GM21723 (cell line): ENCODE measurements at regions not wholly inside any gene's neighbourhood (a gene's known extent, or its start where the extent isn't known, plus 50 kb on each side); places are given as distances from the start of the nearest gene placed in this dataset.
A peak's percentile ranks its signal among the peaks of the same experiment; 100 is the strongest.
"Not testable (repeated sequence)": the region's sequence is repeated elsewhere in the genome, so short reads cannot be mapped to it uniquely, and the experiment has no call there.

Source experiments
- ATAC-seq: cut with Tn5 transposase; IDR thresholded peaks from one replicate; pipeline ENCODE4 v1.9.1; 2021; ENCODE audit warnings: mild to moderate bottlenecking, moderate library complexity; ENCODE audit not compliant: unreplicated experiment

DNA sequence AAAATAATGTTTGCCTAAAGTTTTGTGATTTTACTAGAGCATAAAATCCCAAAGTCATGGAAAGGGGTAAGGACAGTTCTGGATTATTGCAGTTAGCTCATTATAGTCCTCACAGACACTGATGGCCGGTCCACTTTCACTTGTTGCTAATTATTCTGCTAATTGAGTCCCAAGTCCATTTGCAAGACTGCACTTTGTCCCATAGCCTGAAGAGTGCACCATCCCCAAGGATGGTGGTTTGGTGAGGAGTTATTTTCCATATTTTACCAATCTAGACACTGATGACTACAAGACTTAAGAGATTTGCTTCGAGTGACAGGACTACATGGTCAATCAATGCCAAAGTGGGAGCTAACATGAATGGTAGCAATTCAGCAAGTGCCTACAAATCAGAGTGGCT is 181.8 kb upstream of the CACNA2D1 start:
- no peak for ATAC-seq

DNA sequence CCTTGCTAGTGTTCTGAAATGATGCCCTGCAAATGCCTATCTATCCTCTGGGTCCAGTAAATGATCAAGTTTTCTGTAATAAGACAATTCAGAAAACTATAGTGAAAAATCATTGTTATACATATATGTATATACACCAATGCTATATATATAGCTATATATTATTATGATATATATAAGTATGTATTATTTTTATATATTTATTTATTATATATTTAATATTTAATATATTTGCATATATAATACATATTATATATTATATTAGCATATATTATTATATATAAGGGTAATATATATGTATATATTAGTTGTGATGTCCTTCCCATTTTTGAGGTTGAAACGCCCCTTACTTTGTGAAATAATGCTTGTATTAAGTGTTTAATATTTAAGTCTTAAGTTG is 181.4 kb upstream of the CACNA2D1 start:
- no peak for ATAC-seq

DNA sequence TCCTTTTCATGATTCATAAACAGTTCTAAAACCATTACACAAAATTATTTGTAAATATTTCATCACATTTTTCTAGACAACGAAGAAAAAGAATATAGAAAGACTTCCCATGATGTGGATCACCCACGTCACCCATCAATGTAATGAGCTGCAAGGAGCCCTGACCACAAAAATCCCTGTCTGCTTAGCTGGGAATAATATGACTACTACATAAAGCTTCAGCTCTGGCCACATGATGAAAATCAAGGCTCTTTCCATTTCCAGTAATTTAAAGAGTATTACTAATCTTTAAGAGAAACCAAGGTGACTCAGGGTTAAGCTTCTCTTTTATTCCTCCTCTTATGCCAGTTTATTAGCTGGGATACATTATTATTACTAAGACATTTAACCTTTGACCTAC is 180.8 kb upstream of the CACNA2D1 start:
- no peak for ATAC-seq

DNA sequence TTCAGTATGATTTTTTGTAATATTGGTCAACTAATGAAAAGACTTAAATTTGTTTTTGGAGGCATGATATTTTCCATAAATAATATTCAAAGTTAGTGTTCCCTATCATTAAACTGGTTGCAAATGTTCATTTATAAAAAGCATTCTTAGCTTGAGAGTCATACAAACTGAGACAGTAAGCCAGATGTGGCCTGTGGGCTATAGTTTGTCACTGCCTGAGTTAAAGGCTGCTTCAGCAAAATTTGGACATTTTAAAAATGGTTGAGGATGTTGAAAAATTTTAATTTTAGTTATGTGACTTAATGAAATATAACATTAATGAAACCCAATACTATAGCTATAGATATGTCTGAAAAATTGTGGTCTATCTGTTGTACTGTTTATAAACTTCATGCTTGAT is 180.2 kb upstream of the CACNA2D1 start:
- no peak for ATAC-seq

DNA sequence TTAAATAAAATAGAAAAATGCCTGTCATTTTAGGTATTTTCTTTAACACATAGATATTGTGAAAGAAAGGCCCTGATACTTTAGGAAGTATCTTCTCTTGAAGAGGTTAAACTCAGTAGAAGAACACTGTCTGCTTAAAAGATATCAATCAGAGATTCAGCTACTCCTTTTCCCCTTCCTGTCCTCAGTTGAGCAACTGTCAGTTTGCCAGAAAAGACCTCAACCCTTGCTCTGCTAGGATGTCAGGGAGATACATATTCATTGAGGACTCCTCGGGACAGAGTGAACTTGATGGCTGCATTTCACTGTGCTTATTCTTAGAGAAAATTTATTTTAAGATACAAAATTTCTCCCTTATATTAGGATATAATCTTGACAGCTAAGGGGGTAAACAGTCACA is 173.6 kb upstream of the CACNA2D1 start:
- ATAC-seq: no peak

DNA sequence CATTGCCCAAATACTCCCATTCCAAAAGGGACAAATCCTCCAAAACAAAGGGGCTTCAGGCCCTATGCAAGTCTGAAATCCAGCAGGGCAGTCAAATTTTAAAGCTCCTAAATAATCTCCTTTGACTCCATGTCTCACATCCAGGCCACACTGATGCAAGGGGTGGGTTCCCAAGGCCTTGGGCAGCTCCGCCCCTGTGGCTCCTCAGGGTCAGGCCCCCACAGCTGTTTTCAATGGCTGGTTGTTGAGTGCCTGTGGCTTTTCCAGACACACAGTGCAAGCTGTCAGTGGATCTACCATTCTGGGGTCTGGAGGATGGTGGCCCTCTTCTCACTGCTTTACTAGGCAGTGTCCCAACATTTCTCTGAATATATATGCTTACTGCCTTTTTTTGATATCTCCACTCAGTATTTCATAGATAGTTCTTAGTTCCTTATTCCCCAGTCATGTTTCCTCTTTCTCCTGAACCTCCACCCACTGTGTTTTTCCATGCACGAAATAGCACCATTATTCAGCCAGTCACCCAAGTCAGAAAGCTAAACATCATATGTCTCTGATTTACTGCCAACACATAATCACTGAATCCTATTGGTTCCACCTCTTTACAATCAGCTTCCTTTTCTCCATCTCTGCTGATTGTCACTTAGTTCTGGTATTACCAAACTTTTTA is 172.6 kb upstream of the CACNA2D1 start:
- ATAC-seq: no peak

DNA sequence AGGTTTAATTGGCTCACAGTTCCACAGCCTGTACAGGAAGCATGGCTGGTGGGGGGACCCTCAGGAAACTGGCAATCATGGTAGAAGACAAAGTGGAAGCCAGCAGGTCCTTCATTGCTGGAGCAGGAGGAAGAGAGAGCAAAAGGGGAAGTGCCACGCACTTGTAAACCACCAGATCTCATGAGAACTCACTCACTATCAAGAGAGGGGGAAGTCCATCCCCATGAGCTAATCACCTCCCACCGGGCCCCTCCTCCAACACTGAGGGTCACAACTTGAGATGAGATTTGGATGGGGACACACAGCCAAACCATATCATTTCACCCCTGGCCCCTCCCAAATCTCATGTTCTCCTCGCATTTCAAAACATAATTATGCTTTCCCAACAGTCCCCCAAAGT is 171.9 kb upstream of the CACNA2D1 start:
- peak; percentile 67 for ATAC-seq

DNA sequence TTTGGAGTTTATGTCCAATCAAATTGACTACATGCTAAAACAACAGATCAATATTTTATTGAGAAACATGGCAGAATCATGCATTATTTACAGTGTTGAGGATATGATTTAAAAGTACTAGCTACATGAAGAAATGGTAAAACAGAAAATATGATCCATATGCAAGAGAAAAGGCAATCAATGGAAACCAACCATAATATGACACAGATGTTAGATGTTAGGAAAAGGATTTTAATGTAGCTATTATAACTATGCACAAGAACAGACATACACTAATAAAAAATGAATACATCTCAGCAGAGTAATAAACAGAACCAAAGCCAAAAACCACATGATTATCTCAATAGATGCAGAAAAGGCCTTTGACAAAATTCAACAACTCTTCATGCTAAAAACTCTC is 166.2 kb upstream of the CACNA2D1 start:
- no peak for ATAC-seq

DNA sequence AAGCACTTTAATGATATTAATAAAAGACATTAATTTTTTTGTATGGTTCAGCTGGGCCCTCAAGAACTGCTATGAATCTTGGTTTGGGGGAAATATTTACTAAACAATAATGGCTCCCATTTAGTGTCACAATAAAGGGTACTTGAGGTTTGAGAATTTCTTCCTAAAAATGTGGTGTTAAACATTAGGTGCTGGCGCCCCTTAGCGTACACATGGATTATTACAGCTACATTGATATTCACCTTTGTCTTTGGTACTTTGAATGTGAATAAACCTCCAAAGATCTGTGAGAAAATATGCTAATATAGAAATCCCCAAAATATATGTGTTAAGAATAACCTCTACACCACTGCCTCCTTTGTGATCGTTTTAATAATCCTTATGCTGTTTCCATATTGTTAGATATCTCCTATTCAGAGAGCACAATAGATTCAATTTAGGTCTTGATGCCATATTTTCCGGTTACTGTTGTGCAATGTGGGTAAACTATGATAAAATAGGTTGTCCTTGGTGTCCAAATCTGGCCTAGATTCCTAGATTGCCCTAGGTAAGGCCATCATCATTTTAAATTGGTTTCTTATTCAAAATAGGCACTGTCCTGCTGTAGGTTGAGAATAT is 161.8 kb upstream of the CACNA2D1 start:
- no peak for ATAC-seq

DNA sequence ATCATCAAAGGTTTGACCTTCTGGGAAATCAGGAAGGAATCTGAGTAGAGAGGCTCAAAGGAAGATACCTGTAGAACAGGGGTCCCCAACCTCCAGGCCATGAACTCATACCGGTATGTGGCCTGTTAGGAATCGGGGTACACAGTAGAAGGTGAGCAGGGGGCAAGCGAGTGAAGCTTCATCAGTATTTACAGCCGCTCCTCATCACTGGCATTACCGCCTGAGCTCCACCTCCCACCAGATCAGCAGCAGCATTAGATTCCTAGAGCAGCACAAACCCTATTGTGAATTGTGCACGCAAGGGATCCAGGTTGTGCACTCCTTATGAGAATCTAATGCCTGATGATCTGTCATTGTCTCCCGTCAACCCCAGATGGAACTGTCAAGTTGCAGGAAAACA is 158.5 kb upstream of the CACNA2D1 start:
- ATAC-seq: no peak

DNA sequence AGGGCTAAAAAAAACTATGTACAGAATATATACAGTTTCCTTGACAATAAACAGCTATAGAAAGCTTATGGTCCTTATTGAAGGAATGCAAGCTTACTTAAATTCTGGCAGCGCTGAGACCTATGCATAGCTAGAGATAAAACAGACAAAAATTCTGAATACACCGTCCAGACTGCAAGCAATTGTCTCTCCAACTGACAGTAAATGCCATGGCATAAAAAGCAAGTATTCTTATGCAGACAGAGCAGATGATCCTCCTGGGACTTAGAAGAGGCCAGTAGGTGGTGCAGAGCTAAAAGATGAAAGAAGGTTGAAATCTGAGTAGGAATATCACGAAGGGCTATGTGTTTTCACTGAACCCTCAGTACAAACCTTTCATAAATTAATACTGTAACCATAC is 157.0 kb upstream of the CACNA2D1 start:
- no peak for ATAC-seq

DNA sequence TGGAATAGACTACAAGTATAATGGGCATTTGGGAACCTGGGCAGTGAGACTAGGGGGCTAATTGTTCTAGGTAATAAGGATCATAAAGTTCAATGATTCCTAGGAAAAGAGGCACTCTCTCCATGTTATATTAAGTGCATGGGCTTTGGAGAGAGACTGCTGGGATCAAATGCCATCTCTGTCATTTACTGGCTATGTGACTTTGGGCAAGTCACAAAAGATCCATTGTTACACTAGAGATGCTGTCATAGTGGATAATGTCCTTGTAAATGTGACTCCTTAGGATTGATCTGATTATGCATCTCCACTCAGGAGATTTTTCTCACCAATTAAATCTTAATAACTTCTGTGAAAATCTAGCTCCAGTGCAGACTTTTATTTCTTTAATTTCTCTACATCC is 156.3 kb upstream of the CACNA2D1 start:
- no peak for ATAC-seq

DNA sequence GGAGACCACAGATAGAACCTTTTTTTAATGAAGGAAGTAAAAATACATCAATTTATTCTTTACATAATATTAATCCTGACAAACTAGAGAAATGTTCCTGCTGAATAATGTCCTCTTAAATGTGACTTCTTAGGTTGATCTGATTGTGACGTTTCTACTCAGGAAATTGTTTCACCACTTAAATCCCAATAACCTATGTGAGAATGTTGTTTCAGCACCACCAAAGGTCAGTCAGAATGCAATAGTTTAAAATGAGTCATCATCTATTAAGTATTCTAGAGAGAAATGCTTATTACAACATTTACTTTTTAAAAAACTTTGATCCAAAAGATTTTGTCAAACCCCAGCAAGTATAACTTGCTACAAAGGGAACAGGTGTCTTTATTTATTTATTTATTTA is 155.4 kb upstream of the CACNA2D1 start:
- no peak for ATAC-seq

DNA sequence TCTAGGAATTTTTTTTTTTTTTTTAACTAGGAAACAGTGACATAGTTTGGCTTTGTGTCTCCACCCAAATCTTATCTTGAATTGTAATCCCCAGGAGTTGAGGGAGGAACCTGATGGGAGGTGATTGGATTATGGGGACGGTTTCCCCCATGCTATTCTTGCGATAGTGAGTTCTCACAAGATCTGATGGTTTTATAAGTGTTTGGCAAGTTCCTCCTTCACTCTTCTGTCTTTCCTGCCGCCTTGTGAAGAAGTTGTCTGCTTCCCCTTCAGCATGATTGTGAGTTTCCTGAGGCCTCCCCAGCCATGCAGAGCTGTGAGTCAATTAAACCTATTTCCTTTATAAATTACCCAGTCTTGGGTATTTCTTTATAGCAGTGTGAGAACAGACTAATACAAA is 152.2 kb upstream of the CACNA2D1 start:
- ATAC-seq: not testable (repeated sequence)

DNA sequence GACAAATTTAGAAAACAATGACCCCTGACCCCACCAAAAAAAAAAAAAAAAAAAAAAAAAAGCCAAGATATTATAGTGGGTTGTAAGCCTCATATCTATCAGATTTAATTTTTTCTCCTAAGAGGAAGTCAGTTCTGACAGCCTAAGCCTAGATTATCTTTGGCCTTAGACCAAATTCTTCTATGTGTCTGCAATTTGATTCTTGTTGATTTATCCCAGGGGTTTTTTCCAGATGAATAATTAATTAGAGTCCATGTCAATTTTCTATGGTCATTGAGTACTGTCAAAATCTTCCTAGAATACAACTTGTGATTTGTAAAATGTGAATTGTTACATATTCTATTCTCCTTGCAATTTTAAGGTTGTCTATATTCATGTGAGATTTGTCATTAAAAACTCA is 151.6 kb upstream of the CACNA2D1 start:
- no peak for ATAC-seq

DNA sequence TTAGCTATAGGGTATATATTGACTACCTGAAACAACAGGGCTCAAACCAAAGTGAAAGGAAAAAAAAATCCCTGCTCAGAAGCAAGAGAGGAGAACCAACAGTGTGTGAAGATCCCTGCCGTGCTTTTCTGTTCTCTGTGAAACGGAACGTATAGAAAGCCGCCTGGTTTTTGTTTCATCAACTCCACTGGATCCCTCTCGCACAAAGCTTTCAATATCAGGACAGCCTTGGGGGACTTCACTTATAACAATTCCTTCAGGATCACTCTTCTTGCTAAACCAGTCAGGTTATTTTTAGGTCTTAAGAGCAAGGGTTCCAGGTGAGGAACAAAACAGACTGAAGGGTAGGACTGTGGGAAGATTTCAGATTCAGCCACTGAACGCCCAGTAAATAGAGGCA is 151.1 kb upstream of the CACNA2D1 start:
- no peak for ATAC-seq

DNA sequence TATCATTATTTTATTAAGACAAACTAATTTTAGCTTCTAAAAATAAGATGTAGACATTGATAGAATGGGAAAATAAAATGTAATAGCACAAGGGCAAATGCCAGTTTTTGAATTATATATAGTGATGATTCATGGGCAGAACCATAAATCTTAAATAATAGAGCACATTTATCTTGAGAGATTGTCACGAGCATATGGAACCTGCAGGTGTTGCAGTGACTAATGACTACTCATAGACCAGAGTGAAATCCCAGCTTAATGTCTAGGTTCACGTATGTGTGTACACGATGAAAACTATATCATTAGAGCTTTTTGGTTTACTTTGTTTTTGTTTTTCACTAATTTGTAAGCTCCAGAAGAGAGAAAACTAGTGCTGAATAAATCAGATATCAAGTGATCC is 150.2 kb upstream of the CACNA2D1 start:
- no peak for ATAC-seq

DNA sequence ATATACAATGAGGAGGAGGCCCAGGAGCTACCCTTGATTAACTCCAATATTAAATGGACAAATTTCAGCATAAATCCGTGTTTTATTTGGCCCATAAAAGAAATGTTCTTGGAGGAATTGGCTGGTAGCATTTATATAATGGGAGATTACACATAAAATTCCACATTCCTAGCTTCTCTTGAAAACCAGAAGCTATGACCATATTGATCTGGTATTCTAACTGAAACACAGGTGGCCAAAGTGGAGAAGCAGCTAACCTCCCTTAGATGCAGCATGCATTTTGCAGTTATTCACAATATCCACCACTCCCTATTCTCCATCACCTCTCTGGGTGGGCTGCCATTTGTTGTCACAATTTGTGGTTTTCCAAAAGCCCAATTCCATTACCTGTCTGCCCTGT is 148.8 kb upstream of the CACNA2D1 start:
- ATAC-seq: no peak

DNA sequence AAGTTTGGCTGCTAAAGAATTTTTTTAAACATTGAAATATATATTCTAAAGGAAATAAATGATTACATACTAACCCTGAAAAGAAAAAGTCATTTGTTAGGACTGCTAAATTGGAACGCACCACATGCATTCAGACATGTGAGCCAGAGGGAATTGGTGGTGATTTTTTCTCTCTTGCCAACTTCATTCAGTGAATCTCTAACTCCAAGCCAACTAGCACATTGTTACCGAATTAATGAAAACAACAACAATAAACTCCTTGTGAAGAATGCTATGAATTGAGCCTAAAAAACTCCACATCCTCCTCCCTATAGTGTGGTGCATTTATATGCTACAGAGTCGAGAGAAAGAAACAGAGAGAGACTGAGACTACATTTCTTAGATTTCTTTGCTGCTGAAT is 135.5 kb upstream of the CACNA2D1 start:
- no peak for ATAC-seq

DNA sequence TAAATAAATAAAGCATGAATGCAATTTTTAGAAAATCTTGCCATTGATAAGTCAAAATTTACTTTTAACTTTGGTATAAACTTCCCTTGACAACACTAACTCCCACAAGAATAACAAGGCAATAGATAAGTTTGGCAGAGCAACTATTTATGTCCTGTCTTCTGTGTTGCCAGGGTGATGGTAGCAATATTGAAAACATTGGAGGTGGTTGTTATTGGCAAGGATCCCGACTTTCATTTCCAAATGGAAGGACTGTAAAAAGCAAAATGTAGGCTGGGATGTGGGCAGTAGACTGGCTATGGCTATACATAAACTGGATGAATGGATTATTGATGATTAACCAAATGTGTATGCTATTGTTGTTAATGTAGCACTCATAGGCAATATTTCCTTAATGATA is 134.9 kb upstream of the CACNA2D1 start:
- ATAC-seq: no peak

DNA sequence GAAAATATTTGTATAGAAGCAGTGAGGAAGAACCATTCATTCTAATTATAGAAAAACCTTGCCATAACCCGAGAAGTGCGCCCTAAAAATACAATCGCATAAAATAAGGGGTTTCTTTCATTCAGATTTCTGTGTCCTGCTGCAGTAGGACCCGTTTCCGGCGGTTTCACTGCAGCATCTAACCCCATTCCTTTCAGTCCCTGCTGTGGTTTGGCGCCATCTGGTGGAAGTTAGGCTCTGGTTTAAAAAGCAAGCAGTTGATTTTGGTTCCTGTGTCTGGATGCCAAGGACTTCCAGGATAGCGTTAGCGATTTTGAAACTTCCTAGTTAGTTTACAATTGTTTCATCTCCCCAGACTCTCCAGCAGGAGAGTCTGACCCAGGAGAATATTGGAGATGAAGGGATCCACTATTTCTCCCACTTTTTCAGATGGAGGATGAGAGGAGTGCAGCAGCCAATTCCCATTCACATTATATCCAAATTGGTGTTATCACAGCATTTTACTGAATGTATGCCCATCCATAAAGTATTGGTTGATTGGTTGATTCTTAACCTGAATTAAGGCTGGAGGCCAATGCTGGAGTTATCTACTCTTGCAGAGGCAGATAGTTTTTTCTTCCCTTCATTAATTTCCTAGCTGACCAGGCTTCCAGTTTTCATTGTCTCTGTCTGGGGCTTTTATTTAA is 128.8 kb upstream of the CACNA2D1 start:
- peak; percentile 97 for ATAC-seq

DNA sequence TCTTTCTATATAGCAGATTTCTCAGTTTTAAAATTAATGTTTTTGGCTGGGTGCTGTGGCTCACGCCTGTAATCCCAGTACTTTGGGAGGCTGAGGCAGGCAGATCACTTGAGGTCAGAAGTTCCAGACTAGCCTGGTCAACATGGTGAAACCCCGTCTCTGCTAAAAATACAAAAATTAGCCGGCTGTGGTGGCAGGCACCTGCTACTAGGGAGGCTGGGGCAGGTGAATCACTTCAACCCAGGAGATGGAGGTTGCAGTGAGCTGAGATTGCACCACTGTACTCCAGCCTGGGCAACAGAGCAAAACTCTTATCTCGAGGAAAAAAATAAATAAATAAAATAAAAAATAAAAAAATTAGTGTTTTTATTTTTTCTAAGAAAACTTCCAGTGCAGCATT is 127.5 kb upstream of the CACNA2D1 start:
- ATAC-seq: not testable (repeated sequence)

DNA sequence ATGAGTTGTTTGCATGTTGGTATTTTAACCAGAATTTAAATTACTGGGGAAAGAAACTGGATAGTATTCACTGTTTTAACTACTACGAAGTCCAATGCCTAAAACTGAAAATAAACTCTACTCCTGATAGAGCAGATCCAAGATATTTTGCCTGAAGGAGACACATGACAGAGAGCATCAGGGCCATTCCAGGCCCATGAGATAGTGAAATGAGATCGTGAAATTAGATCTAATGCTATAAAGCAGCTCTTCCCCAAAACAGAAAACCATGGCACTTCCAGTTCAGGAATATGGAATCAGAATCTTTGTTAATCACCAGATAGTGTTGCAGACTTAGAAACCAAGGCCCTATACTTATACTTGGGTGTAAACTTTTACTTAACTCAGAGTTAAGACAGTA is 124.3 kb upstream of the CACNA2D1 start:
- no peak for ATAC-seq
